Stimulated activated CD4-positive, alpha-beta T cell treated with anti-CD3 and anti-CD28 coated beads, Interleukin-1b, Interleukin-23, amount 100 ng/mL, for 24 hours (primary cell): ENCODE measurements at regions not wholly inside any gene's neighbourhood (a gene's known extent, or its start where the extent isn't known, plus 50 kb on each side); places are given as distances from the start of the nearest gene placed in this dataset.
"Not testable (repeated sequence)": the region's sequence is repeated elsewhere in the genome, so short reads cannot be mapped to it uniquely, and the experiment has no call there.

Experiments used
- DNase-seq, 4 experiments: peaks; one replicate each; pipeline ENCODE4 v3.0.0-alpha.2; 2020; ENCODE audit warnings: low read depth in 4 of 4, low spot score in 1 of 4

- no peak for DNase-seq
These were observed 1426.9 kb upstream of the EYS start for GRCh38 chr6:67133973-67134372.

- no peak for DNase-seq
These were observed 1424.8 kb upstream of the EYS start for GRCh38 chr6:67131827-67132226.

GRCh38 chr6:67129780-67130179, 1422.8 kb upstream of the EYS start:
- no peak for DNase-seq

DNA sequence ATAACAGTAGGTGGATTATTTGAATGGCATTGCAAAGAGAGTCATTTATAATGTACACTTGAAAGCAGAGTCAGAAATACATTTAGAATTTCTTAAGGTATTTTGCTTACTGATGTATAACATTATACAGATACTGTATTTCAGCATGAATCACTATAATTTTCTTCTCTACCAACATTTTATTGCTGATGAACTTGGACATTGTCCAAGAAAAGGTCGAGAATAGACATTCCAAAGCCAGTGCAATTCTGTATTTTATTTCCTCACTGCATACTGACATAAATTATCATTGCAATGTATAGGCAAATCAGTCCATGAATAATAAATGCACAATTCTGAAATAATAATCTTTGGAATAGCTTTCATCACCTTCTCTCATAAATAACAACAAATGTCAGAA, 1420.0 kb upstream of the EYS start:
- DNase-seq, result no peak

DNA sequence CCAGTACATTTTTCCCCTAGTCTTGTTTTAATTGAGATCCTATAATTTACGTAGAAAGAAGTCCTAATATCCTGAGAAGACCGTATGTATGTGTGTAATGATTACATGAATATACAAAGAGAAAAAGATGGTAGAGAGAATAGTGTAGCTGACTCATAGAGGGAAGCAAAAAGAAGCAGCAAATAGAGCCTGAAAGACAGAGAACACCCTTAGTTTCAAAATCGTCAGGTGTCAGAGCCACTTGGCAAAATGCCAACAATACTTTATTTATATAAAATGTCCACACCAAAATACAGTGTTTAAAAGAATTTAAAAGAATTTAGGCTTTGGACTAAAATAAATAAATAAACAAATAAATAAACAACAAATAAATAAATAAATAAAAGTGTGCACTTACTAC, 1414.1 kb upstream of the EYS start:
- no peak for DNase-seq

DNA sequence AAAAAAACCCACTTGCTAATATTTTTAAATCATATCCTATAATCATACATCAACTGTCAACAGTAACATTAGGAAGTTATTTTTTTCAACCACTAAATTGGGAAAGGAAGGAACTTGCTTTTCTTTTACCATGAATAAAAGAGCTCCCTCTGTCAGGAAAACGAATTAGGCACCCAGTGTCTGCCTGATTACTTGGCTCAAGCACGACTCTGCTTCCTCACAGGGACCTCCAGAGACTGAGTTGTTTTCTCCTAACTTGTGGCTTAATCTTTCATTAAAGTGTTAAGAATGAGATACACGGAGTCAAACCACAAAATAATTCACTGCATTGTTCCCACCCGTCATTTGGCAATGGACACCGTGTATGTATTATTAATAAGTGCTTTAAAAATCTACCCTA, 1405.1 kb upstream of the EYS start:
- no peak for DNase-seq

- DNase-seq, result no peak
These were observed 1395.7 kb upstream of the EYS start for GRCh38 chr6:67102743-67103142.

DNA sequence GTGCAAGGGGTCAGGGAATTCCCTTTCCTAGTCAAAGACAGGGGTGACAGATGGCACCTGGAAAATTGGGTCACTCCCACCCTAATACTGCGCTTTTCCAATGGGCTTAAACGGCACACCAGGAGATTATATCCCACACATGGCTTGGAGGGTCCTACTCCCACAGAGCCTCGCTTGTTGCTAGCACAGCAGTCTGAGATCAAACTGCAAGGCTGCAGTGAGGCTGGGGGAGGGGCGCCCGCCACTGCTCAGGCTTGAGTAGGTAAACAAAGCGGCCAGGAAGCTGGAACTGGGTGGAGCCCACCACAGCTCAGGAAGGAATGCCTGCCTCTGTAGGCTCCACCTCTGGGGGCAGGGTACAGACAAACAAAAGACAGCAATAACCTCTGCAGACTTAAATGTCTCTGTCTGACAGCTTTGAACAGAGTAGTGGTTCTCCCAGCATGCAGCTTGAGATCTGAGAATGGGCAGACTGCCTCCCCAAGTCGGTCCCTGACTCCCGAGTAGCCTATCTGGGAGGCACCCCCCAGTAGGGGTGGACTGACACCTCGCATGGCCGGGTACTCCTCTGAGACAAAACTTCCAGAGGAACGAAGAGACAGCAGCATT, 1388.7 kb upstream of the EYS start:
- not testable (repeated sequence) for DNase-seq

DNA sequence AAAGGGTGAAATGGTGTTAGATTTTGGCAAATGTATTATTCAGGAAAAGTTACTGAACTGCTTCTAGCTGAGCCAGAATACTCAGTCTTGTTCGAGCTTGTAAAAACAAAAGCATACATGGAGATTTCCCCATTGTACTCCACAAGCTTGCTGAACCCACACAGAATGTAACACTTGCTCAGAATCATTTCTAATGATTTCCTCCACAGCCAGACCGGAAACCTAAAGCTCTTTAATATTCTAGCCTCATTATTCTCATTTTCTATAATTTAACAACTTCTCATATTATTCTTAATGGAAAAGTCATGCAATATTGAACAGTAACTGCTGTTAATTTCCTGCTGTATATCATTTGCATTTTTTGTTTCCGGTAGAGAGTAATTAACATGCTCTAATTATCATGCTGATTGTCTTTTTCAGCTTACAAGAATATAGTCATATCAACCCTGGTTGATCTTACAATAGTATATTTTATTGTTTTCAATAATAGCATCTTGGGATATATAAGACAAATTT, 1387.5 kb upstream of the EYS start:
- no peak for DNase-seq

- DNase-seq, result no peak
These were observed 1366.9 kb upstream of the EYS start for GRCh38 chr6:67073938-67074337.

- no peak for DNase-seq
These were observed 1361.8 kb upstream of the EYS start for GRCh38 chr6:67068781-67069180.

DNA sequence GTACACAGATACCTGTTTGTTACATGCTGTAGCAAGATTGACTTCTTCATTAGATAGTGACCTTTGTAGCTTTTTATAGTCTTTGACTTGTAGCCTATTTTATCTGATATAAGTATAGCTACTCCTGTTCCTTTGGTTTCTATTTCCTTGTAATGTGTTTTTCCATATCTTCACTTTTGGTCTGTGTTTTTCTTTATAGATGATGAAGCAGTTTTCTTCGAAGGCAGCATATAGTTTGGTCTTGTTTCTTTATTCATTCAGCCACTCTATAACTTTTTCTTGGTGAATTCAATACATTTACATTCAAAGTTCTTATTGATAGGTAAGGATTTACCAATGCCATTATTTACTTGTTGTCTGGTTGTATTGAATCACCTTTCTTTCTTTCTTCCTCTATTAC, 1357.3 kb upstream of the EYS start:
- DNase-seq, result no peak

GRCh38 chr6:67047996-67048395, 1341.0 kb upstream of the EYS start:
- no peak for DNase-seq

DNA sequence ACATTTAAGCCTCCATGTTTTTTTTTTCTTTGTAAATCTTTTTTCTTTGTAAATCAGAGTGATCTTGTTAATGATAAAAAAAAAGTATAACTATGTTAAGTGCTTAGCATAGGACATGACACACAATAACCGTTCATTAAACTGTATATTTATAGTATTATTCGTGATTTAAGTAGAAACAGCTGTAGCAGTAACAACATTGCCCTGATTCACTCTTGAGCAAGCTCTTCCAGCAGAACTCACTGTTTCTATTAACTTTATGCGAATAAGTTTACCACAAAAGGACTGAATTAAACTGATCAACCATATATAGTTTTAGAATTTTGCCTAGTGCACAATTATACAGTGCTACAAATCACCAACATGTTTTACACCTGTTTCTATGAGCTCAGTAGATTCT, 1338.0 kb upstream of the EYS start:
- no peak for DNase-seq

GRCh38 chr6:67031451-67031850, 1324.4 kb upstream of the EYS start:
- DNase-seq, result no peak

DNA sequence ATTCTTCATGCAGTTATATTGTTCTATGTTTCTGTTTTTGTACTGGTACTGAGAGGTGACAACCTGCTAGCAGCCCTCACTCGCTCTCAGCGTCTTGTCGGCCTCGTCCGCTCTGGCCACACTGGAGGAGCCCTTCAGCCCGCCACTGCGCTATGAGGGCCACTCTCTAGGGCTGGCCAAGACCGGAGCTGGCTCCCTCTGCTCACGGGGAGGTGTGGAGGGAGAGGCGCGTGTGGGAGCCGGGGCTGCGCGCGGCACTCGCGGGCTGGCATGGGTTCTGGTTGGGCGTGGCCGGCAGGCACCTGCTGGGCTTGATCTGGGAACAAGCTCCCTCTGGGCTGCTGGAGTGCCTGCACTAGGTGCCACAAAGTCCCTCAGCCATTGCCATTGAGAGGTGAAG, 1323.8 kb upstream of the EYS start:
- DNase-seq, result no peak

- DNase-seq, result no peak
These were observed 1310.0 kb upstream of the EYS start for GRCh38 chr6:67016921-67017460.

DNA sequence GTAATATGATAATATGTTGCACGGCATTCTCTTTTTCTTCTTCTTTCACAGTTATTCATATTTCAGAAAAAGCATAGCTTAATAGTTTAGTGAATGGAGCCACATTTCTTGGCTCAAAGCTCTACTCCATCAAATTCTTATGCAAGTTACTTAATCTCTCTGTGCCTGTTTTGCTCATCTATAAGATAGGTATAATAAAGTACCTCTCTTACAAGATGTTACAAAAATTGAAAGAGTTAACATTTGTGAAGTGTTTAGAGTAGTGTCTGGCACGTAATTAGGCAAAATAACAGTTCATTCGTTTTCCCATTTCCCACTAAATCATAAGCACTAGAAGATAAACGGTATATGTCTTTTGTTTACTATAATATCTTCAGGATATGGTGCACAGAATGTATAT, 1304.4 kb upstream of the EYS start:
- no peak for DNase-seq

DNA sequence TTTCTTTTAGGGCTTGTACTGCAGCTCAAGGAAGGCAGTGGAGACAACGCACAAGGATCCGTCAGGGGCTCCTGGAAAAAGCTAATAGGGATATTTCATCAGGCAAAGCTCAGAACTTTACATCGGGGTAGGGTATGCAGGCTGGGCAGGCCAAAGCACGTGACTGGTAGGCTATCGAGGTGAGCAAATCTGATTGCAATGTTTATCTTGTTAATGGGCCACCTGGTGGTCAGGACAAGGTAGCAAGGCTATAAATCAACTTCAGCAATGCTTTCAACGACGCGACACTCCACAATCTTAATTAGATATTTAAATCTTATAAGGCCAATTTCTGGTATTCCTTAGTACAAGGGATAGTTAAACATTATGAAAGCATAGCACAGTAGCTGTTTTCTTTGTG, 1302.8 kb upstream of the EYS start:
- no peak for DNase-seq

GRCh38 chr6:67003844-67004243, 1296.8 kb upstream of the EYS start:
- no peak for DNase-seq

- DNase-seq, result no peak
These were observed 1293.1 kb upstream of the EYS start for GRCh38 chr6:67000121-67000520.

GRCh38 chr6:66997579-66997978, 1290.6 kb upstream of the EYS start:
- DNase-seq, result not testable (repeated sequence)

DNA sequence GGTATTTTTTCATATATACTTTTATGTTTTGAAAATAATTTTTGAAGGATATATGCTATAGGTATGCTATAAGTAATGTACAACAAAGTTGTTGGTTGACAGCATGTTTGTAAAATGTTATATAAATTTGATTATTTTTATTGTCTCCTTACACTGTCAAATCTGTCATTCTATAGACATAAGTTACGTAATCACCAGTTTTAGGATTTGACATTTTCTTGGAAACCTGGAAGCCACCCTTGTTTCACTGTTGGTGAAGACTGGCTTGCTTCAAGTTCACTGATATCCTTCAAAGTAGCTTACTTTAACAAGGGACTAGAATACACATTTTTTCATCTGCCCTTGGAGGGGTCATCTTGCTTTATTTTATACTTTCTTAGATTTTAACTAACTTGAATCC, 1288.6 kb upstream of the EYS start:
- no peak for DNase-seq
